A673 (cell line): ENCODE measurements at regions not wholly inside any gene's neighbourhood (a gene's known extent, or its start where the extent isn't known, plus 50 kb on each side); places are given as distances from the start of the nearest gene placed in this dataset.

Experiments
- BruUV-seq: library from RNA; stranded (reverse); fragments of 400-500 nt; replicated peaks from 2 replicates; lab custom pipeline; 2021; lab: Mats Ljungman, UMichigan
- CTCF ChIA-PET: fragments of 300-600 bp; sonication (Branson Sonifier 250); formaldehyde crosslinking; loops from one replicate; lab custom pipeline; 2022; ENCODE audit warnings: antibody characterized with exemption; lab: Charles Lee
- POLR2A ChIA-PET: fragments of 300-600 bp; sonication (Branson Sonifier 250); formaldehyde crosslinking; loops from one replicate; lab custom pipeline; 2022; ENCODE audit warnings: antibody characterized with exemption; ENCODE audit not compliant: low non-redundant PET; lab: Charles Lee
- DNase-seq: peaks from one replicate; pipeline ENCODE4 v3.0.0-alpha.2; 2015; ENCODE audit warnings: low spot score
- H3K27ac ChIP-seq: fragments of 200-600 bp; sonication (generic); 2 replicates; pipeline ENCODE4 v1.5.1; 2016; ENCODE audit warnings: mixed run types, low read depth, mild to moderate bottlenecking, mixed read lengths, antibody characterized with exemption, low read length; ENCODE audit not compliant: poor library complexity, severe bottlenecking
- H3K27me3 ChIP-seq: fragments of 200-600 bp; sonication (generic); replicated peaks from 2 replicates; pipeline ENCODE4 v1.6.1; 2017; ENCODE audit warnings: mixed run types, low read depth, mild to moderate bottlenecking, mixed read lengths, antibody characterized with exemption, low read length; ENCODE audit not compliant: insufficient read depth, poor library complexity
- H3K36me3 ChIP-seq: fragments of 200-600 bp; sonication (generic); 2 replicates; pipeline ENCODE4 v1.6.1; 2016; ENCODE audit warnings: mixed run types, mild to moderate bottlenecking, mixed read lengths, antibody characterized with exemption, low read length; ENCODE audit not compliant: insufficient read depth, poor library complexity, severe bottlenecking
- H3K4me1 ChIP-seq: fragments of 200-600 bp; sonication (generic); 2 replicates; pipeline ENCODE4 v1.6.1; 2017; ENCODE audit warnings: mixed run types, mild to moderate bottlenecking, mixed read lengths, antibody characterized with exemption, low read length; ENCODE audit not compliant: insufficient read depth, poor library complexity, severe bottlenecking
- H3K4me3 ChIP-seq: fragments of 200-600 bp; sonication (generic); 2 replicates; pipeline ENCODE4 v1.5.1; 2016; ENCODE audit warnings: low read depth, mixed run types, mild to moderate bottlenecking, mixed read lengths, low read length; ENCODE audit not compliant: poor library complexity, severe bottlenecking
- H3K9me3 ChIP-seq: fragments of 200-600 bp; sonication (generic); 2 replicates; pipeline ENCODE4 v1.6.1; 2016; ENCODE audit warnings: mixed run types, low read depth, mild to moderate bottlenecking, mixed read lengths, antibody characterized with exemption, low read length; ENCODE audit not compliant: poor library complexity, severe bottlenecking
- EZH2 ChIP-seq: fragments of 200-600 bp; sonication (generic); IDR thresholded peaks from 2 replicates; pipeline ENCODE4 v1.6.1; 2017; ENCODE audit warnings: borderline replicate concordance, low read depth, mild to moderate bottlenecking, mixed read lengths, antibody characterized with exemption, low read length; ENCODE audit not compliant: poor library complexity, severe bottlenecking
- intact Hi-C: fragments of 100-400 bp; cut with micrococcal nuclease; formaldehyde crosslinking; loops from one replicate; pipeline ENCODE4 v1.10.0; 2022; ENCODE audit not compliant: unreplicated experiment
- TF ChIP-seq, protein P1 (sequence below): fragments of 300-800, 200-600 bp; sonication (generic); conservative IDR thresholded peaks from 2 replicates; pipeline ENCODE4 v1.5.1; 2017; ENCODE audit warnings: low read depth, mild to moderate bottlenecking, antibody characterized with exemption, low read length, moderate library complexity, mixed read lengths

DNA sequence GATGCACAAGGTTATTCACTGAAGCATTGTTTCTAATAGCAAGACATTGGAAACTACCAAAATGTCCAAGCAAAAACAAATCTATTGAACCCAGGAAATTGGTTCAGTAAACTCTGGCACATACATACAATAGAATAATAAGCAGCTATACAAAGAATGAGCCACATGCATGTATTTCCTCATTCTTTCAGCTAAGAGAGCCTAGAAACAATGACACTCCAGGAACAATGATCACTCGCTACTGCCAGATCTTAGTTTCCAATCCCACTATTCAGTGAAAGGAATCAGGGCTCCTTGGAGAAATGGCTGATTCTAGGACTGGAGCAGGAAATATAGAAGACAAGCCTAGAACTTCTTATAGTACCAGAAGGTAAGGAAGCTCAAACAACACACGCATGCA lies 221.9 kb upstream of the AGAP1 start:
- intact Hi-C loops: no loop called here
- BruUV-seq: no TSS peak
- peaks cover 8% of the 10 kb centered on the region for H3K9me3 ChIP-seq
- H3K36me3 ChIP-seq: no peaks in the 10 kb centered on the region
- peaks cover 29% of the 10 kb centered on the region for H3K4me1 ChIP-seq
- CTCF ChIA-PET: no interaction called here
- TF ChIP-seq, protein P1, sequence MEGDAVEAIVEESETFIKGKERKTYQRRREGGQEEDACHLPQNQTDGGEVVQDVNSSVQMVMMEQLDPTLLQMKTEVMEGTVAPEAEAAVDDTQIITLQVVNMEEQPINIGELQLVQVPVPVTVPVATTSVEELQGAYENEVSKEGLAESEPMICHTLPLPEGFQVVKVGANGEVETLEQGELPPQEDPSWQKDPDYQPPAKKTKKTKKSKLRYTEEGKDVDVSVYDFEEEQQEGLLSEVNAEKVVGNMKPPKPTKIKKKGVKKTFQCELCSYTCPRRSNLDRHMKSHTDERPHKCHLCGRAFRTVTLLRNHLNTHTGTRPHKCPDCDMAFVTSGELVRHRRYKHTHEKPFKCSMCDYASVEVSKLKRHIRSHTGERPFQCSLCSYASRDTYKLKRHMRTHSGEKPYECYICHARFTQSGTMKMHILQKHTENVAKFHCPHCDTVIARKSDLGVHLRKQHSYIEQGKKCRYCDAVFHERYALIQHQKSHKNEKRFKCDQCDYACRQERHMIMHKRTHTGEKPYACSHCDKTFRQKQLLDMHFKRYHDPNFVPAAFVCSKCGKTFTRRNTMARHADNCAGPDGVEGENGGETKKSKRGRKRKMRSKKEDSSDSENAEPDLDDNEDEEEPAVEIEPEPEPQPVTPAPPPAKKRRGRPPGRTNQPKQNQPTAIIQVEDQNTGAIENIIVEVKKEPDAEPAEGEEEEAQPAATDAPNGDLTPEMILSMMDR: no peak
- TF ChIP-seq EZH2: no peak
- DNase-seq: no peak
- H3K27ac ChIP-seq: no peak overlapping the region
- POLR2A ChIA-PET: no interaction called here
- no peak overlapping the region for H3K4me3 ChIP-seq
- no peaks in the 10 kb centered on the region for H3K27me3 ChIP-seq

DNA sequence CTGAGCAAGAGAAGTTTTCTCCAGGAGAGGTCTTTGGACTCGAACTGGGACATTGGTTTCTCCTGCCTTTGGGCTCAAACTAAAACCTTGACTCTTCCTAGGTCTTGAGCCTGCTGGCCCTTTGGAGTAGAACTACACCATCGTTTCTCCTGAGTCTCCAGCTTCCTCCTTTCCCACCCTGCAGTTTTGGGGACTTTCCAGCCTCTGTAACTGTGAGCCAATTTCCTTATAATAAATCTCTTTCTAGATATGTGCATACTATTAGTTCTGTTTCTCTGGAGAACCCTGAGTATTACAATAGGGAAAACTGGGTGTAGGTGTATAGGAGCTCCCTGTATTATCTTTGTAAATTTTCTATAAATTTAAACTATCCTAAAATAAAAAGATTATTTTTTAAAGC lies 219.8 kb upstream of the AGAP1 start:
- Histone ChIP-seq H3K9me3 (peaks cover 8% of the 10 kb centered on the region), H3K4me1 (peaks cover 30% of the 10 kb centered on the region), H3K27ac (no peak overlapping the region), H3K27me3 (no peaks in the 10 kb centered on the region), H3K4me3 (no peak overlapping the region), H3K36me3 (no peaks in the 10 kb centered on the region)
- POLR2A ChIA-PET: interaction anchor here (0.7 kb wide), 1 partner anchor 754 kb away, joined by 5 read pairs; no protein-coding TSS in a partner anchor
- CTCF ChIA-PET: no interaction called here
- TF ChIP-seq, protein P1: no peak
- TF ChIP-seq EZH2: no peak
- DNase-seq: no peak
- BruUV-seq: no TSS peak
- intact Hi-C loops: no loop called here

DNA sequence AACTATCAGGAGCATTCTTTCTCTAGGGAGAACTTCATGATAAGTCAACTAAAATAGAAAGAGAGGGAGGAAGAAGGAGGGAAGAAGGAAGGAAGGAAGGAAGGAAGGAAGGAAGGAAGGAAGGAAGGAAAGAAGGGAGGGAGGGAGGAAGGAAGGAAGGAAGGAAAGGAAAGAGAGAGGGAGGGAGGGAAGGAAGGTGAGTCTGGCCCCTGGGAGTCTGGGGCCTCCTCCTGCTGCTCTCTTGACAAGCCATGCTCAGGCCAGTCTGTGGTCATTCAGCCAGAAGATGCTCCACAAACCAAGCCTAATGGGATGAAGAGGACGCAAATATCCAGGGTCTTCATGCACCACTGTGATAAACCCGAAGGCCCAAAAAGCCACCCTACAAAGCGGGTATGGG lies 216.4 kb upstream of the AGAP1 start:
- ChIA-PET POLR2A (no interaction called here), CTCF (no interaction called here)
- intact Hi-C loops: no loop called here
- DNase-seq: peak; percentile 60
- TF ChIP-seq EZH2: no peak
- TF ChIP-seq, protein P1: no peak
- peak overlapping the region; percentile 35 for H3K27ac ChIP-seq
- H3K4me1 ChIP-seq: peaks cover 20% of the 10 kb centered on the region
- H3K4me3 ChIP-seq: no peak overlapping the region
- no peaks in the 10 kb centered on the region for H3K27me3 ChIP-seq
- BruUV-seq: no TSS peak
- peaks cover 8% of the 10 kb centered on the region for H3K9me3 ChIP-seq
- no peaks in the 10 kb centered on the region for H3K36me3 ChIP-seq
